Hematopoietic multipotent progenitor cell treated with erythropoietin and hydrocortisone succinate and interleukin-3 and kit ligand, for 8 days (in vitro differentiated cells): ENCODE measurements at regions not wholly inside any gene's neighbourhood (a gene's known extent, or its start where the extent isn't known, plus 50 kb on each side); places are given as distances from the start of the nearest gene placed in this dataset.

ENCODE experiments used
- DNase-seq: peaks from one replicate; pipeline ENCODE4 v3.0.0-alpha.2; 2015

- no peak for DNase-seq
Measured at GRCh38 chr5:30932273-30933017, 261.0 kb upstream of the CDH6 start.

GRCh38 chr5:30930736-30931135 lies 262.8 kb upstream of the CDH6 start:
- DNase-seq: no peak

DNA sequence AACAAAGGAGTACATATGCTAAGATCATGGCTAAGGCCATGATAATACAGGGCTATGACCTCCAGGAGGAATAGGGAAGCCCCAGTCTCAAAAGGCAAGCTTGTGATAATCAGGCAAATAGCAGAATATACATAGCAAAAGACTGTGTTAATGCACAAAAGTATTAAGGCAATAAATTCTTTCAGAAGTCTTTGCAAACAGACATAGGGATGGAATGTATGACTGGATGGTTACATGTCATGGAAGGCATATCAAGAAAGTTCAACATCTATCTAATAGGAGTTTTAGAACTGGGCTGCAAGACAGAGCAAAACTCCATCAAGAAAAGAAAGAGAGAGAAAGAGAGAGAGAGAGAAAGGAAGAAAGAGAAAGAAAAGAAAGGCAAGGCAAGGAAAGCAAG lies 264.5 kb upstream of the CDH6 start:
- DNase-seq: no peak

DNA sequence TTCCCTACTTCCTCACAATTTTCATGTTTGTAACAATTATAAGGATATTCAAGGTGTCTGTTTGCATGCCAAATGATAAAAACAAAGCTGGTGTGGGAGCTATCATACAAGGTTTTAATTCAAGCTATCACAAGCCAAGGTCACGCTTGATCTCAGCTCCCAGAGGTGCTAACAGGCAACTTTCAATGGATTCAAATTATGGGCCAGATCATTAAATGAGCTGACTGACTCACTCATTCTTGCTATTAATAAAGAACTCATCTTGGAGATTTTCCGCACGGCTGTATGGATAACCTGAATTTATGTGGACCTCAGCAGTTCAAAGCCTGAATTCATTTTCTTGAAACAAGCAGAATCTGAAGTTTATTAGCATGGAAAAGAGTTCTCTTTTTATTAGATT lies 267.3 kb upstream of the CDH6 start:
- no peak for DNase-seq

DNA sequence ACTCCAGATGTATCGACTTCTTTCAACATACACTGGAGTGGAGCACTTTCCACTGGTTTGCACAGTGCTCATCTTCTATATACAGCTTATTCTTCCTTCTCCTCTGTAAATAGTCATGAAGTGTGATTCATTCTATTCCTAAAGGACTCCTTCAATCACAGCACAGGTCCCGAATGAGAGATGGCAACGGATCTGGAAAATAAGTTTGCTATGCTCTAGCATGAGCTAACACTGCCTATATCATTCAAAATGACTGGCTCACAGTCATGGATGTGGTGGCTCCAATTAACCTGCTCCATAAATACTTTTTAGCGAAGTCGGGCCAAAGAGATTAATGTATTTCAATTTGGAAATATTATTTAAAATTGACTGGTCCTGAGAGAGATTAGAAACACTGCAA lies 272.1 kb upstream of the CDH6 start:
- no peak for DNase-seq

DNA sequence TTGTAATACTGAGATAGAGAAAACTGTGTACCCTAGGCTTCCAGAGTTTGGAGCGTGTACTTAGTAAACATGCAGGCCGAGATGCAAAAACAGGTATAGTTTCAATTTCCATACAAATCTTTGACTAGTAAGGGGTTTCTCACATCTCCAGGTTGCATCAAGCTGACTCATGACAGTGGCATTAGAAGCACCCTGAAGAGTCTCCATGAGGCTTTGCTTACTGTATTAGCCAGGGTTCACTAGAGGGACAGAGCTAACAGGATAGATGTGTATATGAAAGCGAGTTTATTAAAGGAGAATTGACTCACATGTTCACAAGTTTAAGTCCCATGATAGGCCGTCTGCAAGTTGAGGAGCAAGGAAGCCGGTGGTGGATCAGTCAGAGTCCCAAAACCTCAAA lies 275.3 kb upstream of the CDH6 start:
- DNase-seq: no peak

DNA sequence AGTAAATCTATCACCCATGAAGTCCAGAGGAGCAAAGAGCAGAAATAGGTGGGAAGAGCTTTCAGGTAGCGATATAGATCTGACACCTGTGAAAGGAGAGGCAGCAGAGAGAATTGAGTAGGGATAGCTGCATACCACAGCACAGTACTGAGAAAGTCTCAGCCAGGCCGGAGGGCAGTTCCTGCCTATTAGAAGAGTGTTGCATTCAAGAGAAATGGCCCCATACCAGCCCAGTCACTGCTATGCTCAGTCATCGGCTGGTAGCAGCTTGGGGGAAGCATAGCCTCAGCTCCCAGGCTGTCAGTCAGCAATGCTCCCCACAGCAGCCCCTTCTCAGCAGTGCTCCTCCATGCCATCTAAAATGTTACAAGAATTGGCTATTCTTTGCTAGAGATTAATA lies 285.1 kb upstream of the CDH6 start:
- no peak for DNase-seq

- no peak for DNase-seq
Measured at GRCh38 chr5:30900367-30900766, 293.1 kb upstream of the CDH6 start.

DNA sequence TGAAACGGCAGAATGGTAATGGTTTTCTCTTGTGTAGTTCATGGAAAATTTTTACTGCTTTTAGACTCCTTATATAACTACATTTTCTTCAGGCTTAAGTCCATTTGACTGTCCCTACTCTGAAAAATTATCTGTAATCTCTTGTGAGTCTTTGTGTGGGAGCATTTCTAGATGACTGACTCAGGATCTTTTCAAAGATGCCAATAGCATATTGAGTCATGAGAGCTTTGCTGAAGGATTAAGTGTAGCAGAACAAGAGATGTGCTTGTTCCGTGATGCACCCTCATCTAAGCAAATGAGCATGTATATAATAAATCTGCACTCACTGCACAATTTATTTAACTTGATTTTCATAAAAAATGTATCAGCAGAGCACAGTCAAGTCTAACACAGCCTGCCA lies 298.7 kb upstream of the CDH6 start:
- DNase-seq: no peak

- DNase-seq: no peak
Measured at GRCh38 chr5:30891660-30892059, 301.8 kb upstream of the CDH6 start.

- DNase-seq: no peak
Measured at GRCh38 chr5:30890377-30890776, 303.1 kb upstream of the CDH6 start.

- DNase-seq: no peak
Measured at GRCh38 chr5:30880514-30880913, 313.0 kb upstream of the CDH6 start.

- no peak for DNase-seq
Measured at GRCh38 chr5:30879887-30880286, 313.6 kb upstream of the CDH6 start.

DNA sequence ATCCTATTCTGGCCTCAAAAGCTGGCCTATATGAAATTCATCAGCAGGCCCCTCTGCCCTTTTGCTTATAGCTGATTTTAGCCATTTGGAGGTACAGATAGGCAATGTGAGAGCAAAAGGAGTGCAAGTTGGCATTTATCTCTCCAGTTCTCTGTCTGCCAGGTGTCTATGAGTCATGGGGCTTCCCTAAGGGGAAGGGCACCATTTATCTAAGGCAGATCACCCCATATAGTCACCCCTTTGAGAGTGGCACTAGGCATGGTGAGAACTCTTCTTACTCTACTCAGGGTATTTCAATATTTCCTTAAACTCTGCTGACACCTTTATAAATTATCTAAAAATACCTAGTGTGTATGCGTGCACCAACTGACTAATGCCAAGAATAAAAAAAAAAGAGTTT lies 314.7 kb upstream of the CDH6 start:
- no peak for DNase-seq

DNA sequence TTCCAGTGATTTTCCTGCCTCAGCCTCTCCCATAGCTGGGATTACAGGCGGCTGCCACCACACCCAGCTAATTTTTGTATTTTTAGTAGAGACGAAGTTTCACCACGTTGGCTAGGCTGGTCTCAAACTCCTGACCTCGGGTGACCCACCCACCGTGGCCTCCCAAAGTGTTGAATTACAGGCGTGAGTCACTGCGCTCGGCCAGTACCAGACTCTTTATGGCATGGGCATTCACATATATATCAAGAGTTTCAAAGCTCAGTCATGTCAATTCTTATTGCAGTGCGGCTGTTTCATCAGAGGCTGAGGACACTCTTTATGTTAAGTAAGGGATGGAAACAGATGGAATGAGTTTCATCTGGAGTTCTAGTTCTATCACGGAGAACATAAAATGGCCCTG lies 315.2 kb upstream of the CDH6 start:
- DNase-seq: no peak

- no peak for DNase-seq
Measured at GRCh38 chr5:30874241-30875034, 319.0 kb upstream of the CDH6 start.

- no peak for DNase-seq
Measured at GRCh38 chr5:30871196-30871595, 322.3 kb upstream of the CDH6 start.

GRCh38 chr5:30867711-30868110 lies 325.8 kb upstream of the CDH6 start:
- no peak for DNase-seq

DNA sequence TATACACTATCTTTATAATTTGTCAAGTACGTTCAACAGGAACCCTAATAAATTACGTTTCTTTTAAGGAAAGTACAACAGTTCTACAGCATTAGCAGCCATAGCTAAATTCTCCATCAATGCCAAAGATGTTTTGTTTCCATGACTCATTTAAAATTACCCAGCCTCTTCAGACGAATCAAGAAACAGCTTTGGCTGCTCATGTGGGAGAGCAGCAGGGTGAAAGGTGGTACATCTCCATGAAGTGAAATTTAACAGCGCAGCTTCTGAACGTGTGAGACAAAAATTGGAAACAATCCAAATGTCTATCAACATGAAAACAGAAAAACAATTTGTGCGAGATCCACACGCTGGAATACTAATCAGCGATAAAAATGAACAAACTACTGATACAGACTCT lies 327.3 kb upstream of the CDH6 start:
- DNase-seq: no peak

DNA sequence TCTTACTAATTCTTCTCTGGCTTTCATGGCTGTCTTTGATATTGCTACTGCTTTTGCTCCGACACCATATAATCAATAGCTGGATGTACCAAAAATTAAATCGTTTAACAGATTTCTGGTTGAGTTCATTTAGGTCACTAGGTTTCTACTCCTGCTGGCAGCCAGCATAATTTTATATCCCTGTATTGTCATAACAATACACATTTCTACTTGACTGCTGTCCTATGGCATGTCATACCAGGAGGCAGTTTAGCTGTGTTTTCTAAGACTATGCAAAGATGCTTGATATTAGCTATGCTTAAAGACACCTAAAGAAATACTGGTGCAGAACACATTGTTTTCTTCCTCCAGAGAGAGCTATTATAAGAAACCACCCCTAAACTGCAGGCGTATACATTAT lies 337.2 kb upstream of the CDH6 start:
- DNase-seq: no peak

DNA sequence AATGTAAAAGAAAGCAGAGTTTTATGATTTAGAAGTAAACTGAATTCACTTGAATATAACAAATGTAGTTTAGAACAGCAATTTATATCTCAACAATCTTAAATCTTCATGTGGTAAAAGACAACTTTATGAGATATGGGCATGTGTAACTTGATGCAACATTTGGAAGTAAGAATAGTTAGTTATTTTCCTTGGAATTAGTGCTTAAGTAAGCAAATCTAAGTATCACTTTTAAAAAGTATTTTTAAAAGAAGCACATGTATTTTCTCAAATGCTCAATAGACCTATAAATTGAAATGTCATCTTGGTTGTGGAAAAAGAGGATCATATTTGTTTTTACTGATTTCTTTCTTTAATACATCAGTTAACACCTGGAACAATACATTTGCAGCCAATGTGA lies 340.3 kb upstream of the CDH6 start:
- DNase-seq: no peak

DNA sequence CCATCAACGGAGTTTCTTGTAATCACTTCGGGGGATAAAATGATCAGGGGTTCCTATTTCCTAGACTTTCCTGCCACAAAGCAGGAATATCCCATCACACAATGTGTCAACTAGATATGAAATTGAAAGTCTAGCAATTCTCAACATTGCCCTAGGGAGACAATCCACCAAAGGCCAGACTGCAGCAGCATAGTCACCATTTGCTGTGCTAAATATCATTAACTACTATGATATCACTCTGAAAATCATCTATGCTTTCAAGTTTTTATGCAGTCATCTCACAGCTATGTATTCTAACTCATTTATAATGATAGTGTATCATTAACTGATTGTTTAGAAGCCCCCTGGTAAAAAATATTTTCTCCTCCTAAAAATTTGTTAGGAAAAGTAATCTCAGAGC lies 342.6 kb upstream of the CDH6 start:
- DNase-seq: no peak

DNA sequence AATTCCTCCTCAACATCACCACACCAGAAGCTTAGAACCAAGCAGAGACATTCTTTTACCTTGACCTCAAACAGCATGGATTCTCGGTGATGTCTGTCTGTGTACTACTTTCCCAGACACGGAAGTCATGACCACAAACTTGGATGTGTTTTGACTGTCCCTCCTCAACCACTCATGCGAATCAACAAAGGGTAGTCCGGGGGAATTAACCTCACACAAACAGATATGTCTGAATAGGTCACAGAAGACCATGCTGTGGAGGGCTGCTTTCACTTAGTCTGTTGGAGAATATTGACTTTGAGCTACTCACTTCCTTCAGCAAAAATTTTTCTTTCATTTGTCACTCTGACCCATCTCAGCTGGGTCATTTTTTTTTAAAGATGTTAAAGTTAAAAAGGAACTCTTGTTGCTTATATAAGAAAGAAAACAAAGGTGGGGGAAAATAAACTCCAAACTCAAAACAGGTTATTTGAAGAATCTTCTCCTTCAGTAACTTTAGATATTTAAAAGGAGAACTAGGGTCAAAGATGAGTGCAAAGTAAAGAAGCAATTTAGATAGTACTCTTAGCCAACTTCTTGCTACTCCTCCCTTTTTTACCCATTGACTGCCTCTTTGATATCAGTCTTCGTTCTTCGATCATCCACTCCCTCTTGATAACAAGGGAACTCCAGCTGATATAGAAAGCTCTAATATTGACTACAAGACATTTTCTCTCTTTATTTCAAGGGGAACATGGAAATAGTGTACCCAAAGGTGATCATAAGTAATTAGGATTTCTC lies 343.4 kb upstream of the CDH6 start:
- no peak for DNase-seq

GRCh38 chr5:30846171-30846570 lies 347.3 kb upstream of the CDH6 start:
- no peak for DNase-seq
